GM15510 (cell line): ENCODE measurements at regions not wholly inside any gene's neighbourhood (a gene's known extent, or its start where the extent isn't known, plus 50 kb on each side); places are given as distances from the start of the nearest gene placed in this dataset.

Experiments
- POLR2A ChIP-seq: IDR thresholded peaks from 3 replicates; pipeline ENCODE4 v1.6.1; 2011; ENCODE audit warnings: borderline replicate concordance; ENCODE audit not compliant: insufficient read length; ENCODE audit errors: extremely low read depth

DNA sequence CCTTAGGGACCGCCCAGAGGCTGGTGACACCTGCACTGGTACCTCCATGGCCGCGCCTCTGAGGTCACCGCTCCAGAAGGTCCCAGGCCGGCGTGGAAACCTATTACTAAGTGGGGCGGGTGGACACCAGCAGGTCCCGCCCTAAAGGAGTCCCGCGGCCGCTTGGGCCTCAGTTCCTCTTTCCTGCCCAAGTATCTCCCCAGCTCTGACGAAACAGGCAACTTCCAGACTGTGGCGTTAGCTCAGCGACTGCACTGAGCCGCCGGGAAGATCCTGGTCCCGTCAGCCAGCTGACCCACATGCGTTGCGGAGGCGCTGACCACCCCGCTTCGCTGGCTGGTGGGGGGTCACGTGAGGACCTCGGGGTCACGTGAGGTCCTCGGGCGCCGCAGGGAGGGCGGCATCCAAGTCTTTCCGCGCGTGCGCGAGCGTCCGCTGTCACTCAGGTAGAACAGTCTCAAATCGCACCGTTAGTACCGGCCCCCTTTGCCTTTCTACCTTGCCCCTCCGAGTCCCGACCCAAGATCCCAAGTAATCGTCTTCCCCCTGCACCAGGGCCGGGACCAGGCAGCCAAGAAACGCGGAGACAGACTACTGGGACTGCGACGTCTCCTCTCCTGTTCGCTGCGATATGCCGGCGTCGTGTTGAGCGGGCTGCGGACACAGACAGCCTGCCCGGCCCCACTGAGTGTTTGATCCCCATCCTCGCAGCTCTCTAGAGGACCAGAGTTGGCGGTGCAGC, 53.7 kb upstream of the KDM4C start:
- peak; percentile 91 for TF ChIP-seq POLR2A

DNA sequence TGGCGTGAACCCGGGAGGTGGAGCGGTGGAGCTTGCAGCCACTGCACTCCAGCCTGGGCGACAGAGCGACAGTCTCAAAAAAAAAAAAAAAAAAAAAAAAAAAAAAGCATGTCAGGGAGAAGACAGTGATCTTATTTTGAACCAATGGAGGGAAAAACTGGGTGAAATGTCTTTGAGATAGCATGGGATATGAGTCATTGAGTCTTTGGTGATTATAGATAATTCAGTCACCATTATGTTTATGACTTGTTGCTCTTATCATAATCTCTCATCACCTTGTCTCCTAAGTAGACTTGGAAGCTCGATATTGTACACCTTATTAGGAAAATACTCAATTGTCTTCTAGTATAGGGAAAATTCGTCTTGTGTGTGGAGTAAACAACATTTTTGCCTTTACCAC, 55.1 kb upstream of the KDM4C start:
- TF ChIP-seq POLR2A = no peak

DNA sequence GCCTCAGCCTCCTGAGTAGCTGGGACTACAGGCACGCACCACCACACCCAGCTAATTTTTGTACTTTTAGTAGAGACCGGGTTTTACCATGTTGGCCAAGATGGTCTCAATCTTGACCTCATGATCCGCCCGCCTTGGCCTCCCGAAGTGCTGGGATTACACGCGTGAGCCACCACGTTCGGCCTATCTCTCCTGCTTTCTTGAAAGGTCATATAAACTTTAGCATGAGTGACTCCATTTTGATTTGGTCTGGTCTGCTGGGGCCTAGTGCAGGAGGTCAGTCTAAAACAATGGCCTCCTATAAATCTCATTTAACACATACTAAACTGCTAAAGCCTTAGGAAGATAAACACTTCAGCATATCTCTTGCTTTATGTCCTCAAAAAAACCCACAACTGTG, 50.6 kb upstream of the GLDC start:
- TF ChIP-seq POLR2A = no peak

DNA sequence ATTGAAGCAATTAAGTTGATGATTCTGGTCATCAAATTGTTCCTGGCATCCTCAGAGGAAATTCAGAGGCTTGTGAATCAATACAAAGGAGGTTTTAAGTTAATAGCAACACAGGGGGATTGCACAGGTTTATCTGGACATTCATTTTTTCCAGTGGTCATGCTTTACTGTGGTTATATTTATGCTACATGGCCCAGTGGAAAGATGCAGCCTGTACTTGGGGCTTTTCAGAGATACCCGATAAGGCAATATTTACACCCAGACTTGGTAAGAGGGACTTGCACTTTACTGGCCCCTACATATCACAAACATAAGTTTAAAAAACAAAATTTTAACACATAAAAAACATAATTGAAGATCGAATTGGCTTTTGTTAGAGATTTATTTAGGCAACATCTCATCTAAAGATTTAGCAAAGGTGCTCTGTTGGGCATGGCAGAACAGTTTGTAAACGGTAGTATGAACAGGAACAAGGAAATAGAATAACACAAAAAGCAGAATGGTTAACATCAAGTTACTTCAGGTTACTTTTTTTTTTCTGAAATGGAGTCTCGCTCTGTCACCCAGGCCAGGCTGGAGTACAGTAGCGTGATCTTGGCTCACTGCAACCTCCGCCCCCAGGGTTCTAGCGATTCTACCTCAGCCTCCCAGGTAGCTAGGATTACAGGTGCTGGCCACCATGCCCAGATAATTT, 49.7 kb upstream of the GLDC start:
- TF ChIP-seq POLR2A = no peak
